ENCODE measurements at regions not wholly inside any gene's neighbourhood (a gene's known extent, or its start where the extent isn't known, plus 50 kb on each side); places are given as distances from the start of the nearest gene placed in this dataset.

DNA sequence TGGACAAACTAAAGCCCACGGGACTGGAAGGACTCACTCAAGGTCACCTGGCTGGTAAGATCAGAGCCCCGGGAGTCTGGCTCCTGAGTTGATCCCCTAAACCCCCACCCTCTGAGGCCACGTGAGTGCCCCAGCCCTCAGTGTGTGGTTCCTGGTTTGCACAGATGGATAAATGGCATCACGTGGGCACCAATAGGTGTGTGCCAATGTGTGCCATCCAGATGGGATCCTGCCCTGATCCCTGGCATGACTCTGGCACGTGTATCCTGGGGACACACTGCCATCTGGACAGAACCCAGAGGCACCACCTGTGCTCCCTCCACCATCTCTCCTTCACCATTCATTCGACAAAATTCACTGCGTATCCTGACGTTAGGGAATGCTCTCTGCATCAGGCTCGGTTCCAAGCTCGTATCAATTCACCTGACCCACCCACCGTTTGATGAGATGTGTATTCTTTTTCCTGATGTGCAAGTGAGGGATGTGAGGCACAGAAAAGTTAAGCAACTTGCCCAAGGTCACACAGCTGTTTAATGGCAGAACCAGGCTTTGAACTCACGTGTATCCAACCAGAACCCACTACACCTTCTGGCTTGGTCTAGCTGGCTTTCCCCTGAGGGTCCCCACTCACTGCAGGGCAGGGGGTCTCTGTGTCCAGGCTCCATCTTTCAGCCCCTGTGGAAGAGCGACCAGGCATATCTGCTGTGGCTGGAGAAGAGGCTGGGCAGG is 49.8 kb upstream of the PAX7 start:
- POLR2A ChIA-PET: no interaction called here
- no peak for DNase-seq (ENCODE audit: low read depth, low spot score)
- H3K27me3 ChIP-seq (ENCODE audit: control insufficient read depth, insufficient read depth, low read length): no peaks in the 10 kb centered on the region
- CTCF ChIA-PET: interaction anchor here (0.6 to 1.8 kb wide), 9 partner anchors 9 to 299 kb away, joined by 3 to 6 read pairs (median 4); no protein-coding TSS in a partner anchor
- no peak overlapping the region for H3K4me3 ChIP-seq (ENCODE audit: low read depth, low read length)
- H3K27ac ChIP-seq (ENCODE audit: low read depth, low read length): no peak overlapping the region
- TF ChIP-seq, protein P1, sequence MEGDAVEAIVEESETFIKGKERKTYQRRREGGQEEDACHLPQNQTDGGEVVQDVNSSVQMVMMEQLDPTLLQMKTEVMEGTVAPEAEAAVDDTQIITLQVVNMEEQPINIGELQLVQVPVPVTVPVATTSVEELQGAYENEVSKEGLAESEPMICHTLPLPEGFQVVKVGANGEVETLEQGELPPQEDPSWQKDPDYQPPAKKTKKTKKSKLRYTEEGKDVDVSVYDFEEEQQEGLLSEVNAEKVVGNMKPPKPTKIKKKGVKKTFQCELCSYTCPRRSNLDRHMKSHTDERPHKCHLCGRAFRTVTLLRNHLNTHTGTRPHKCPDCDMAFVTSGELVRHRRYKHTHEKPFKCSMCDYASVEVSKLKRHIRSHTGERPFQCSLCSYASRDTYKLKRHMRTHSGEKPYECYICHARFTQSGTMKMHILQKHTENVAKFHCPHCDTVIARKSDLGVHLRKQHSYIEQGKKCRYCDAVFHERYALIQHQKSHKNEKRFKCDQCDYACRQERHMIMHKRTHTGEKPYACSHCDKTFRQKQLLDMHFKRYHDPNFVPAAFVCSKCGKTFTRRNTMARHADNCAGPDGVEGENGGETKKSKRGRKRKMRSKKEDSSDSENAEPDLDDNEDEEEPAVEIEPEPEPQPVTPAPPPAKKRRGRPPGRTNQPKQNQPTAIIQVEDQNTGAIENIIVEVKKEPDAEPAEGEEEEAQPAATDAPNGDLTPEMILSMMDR (IDR thresholded peaks at IDR 0.05; ENCODE audit: low read depth, low read length): no peak
- H3K9me3 ChIP-seq (ENCODE audit: control insufficient read depth, insufficient read depth, low read length): no peaks in the 10 kb centered on the region

Data from AG04450 (cell line).